DMS 273 treated with DMSO at 0.1 percent for 48 hours (cell line): ENCODE measurements at regions not wholly inside any gene's neighbourhood (a gene's known extent, or its start where the extent isn't known, plus 50 kb on each side); places are given as distances from the start of the nearest gene placed in this dataset.

Experiments used
- DNase-seq: peaks from one replicate; lab custom pipeline; 2025; lab: John Stamatoyannopoulos, UW

- no peak for DNase-seq
Observed at GRCh38 chr3:56864090-56864489, 62.3 kb upstream of the ARHGEF3 start.

- no peak for DNase-seq
Observed at GRCh38 chr3:56862352-56863062, 60.8 kb upstream of the ARHGEF3 start.

- DNase-seq: no peak
Observed at GRCh38 chr3:56861511-56861910, 59.8 kb upstream of the ARHGEF3 start.

GRCh38 chr3:56860939-56861338, 59.2 kb upstream of the ARHGEF3 start:
- DNase-seq: no peak

GRCh38 chr3:56860351-56860750, 58.6 kb upstream of the ARHGEF3 start:
- no peak for DNase-seq

GRCh38 chr3:56858331-56858730, 56.6 kb upstream of the ARHGEF3 start:
- DNase-seq: no peak

GRCh38 chr3:56857178-56857577, 55.4 kb upstream of the ARHGEF3 start:
- no peak for DNase-seq

GRCh38 chr3:56856752-56857151, 55.0 kb upstream of the ARHGEF3 start:
- DNase-seq: no peak

- DNase-seq: no peak
Observed at GRCh38 chr3:56855856-56856512, 54.2 kb upstream of the ARHGEF3 start.

- no peak for DNase-seq
Observed at GRCh38 chr3:56854856-56855611, 53.3 kb upstream of the ARHGEF3 start.

GRCh38 chr3:56851966-56852884, 50.5 kb upstream of the ARHGEF3 start:
- no peak for DNase-seq
